HG03175 (cell line): ENCODE measurements at regions not wholly inside any gene's neighbourhood (a gene's known extent, or its start where the extent isn't known, plus 50 kb on each side); places are given as distances from the start of the nearest gene placed in this dataset.

Source experiments
- ATAC-seq: cut with Tn5 transposase; IDR thresholded peaks from one replicate; pipeline ENCODE4 v1.9.1; 2021; ENCODE audit warnings: mild to moderate bottlenecking, moderate library complexity; ENCODE audit not compliant: unreplicated experiment

- no peak for ATAC-seq
Observed at GRCh38 chr11:13062115-13062514, 53.0 kb downstream of the RASSF10 start.

- no peak for ATAC-seq
Observed at GRCh38 chr11:13064593-13064992, 55.5 kb downstream of the RASSF10 start.

DNA sequence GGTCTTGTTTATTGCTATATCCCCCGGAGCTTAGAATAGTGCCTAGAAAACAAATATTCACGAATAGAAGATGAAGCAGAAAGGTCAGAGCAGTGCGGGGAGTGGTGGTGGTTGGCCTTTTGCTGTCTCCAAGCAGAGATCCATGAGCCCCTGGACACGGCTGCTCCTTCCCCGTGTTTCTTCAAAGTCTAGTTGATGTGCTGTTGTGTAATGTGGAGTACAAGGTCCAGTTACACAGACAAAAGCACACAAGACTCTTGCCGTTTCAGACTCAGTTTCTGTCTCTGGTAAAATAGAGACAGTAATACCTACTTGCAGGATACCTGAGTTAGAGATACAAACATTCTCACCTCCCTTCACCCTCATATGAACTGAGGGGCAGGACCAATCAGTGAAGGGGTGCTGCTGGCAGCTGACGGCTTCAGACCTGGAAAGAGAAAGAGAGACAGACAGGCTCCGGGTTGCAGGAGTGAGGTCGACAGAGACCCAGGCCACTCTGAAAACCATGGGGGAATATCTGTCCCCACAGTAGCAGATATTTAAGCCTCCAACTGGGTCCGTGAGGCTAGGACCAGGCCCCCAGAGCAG lies 56.2 kb downstream of the RASSF10 start:
- no peak for ATAC-seq

- no peak for ATAC-seq
Observed at GRCh38 chr11:13068211-13068610, 59.1 kb downstream of the RASSF10 start.

GRCh38 chr11:13073119-13073981 lies 64.2 kb downstream of the RASSF10 start:
- no peak for ATAC-seq

DNA sequence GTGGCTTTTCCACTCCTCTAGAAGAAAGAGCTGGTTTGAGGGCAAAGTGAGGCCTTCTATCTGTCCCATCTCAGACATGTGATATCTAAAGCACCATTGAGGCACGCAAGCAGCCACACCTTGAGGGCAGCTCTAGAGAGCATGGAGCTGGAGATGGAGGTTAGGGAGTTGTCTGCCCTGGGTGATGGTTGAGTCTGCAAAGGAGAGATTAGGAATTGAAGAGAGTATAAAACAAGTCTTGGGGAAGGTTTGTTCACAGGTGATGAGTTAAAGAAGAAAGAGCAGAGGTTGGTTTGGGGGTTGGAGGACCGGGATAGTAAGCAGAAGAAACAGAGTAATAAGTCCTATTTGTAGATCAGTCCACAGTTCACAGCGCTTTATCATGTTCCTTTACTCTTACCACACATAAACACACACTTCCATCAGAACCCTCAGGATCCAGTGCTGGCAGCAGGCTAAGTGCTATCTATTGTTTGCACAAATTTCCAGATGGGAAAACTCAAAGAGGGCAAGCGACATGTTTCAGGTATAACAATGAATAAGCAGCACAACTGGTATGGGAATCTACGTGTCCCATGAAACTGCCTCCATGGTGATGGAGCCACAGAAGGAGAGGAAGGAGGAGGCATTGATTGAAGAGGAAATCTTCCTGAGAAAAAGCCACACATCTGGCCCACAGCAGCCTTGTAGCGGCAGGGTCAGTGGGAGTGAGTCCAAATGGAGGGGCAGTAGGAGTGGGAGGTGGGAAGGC lies 65.8 kb downstream of the RASSF10 start:
- no peak for ATAC-seq

DNA sequence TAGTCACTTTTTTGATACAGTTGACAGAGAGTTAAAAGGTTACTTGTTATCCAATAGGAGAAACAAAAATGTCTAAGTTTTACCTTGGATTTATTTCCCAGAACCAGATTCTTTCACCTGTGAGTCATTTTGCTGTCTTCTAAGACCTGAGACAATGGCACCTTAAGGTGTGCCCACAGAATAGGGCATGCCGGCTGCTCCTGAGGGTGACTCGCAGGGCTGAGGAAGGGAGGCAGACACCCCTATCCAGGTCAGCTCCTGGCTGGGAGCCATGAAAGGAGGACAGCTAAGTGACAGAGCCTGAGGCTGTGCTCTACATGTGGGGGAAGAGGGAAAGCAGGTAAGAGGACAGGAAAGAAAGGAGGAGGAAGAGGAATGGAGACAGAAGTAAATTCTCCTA lies 67.8 kb downstream of the RASSF10 start:
- no peak for ATAC-seq

DNA sequence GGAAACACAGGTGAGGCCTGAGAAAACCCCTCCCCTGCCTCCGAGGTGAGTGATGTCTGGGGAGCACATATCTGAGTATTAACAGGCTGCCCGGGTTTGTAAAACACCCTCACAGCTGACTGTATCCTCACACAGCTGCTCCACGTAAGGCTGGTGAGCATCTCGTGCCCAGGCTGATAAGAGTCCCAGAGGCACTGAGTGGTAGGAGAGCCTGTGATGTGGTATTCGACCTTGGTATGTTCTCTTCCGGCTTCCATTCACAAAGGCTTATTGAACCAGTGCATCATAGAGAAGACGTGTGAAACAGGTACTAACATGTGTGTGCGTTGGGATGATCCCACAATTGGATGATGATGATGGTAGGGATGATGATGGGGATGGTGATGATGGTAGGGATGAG lies 71.7 kb downstream of the RASSF10 start:
- no peak for ATAC-seq

DNA sequence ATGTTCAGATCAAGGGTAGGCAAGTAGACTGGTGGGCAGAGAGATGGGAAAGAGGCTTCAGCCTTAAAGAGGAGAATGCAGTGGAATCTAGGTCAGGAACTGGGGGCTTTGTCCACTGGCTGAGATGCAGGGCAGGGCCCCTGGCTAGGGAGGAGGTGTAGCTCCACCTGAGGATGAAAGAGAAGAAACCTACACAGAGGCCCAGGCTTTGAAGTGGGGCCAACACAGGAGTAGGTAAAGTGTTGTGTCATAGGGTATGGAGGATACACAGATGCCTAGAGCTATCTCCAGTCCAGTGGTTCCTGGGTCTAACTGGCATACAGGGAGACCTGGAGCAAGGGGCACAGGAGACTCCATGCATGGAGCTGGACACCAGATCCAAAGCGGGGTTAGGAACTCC lies 73.5 kb downstream of the RASSF10 start:
- no peak for ATAC-seq

GRCh38 chr11:13090228-13090708 lies 81.2 kb downstream of the RASSF10 start:
- ATAC-seq = no peak

GRCh38 chr11:13091373-13091772 lies 82.3 kb downstream of the RASSF10 start:
- no peak for ATAC-seq

- ATAC-seq = no peak
Observed at GRCh38 chr11:13091804-13092203, 82.7 kb downstream of the RASSF10 start.

- no peak for ATAC-seq
Observed at GRCh38 chr11:13094930-13095687, 86.0 kb downstream of the RASSF10 start.

DNA sequence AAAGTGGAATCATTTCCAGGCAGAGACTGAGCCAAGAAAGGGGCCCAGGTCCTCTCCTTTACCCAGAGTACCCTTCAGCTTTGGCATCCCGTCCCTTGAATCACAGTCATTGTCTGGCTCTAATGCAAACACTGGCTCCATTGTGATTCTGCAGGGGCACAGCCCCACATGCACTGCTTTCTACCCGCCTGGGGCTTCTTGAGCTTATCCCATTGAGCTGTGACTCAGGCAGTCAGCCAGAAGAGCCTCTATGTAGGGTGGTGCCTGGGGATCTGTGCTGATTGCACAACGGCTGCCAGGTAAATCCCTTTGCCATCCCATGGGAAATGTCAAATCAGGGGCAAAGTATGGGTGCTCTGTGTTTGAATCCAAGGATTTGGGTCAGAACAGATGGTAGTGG lies 88.9 kb downstream of the RASSF10 start:
- no peak for ATAC-seq

DNA sequence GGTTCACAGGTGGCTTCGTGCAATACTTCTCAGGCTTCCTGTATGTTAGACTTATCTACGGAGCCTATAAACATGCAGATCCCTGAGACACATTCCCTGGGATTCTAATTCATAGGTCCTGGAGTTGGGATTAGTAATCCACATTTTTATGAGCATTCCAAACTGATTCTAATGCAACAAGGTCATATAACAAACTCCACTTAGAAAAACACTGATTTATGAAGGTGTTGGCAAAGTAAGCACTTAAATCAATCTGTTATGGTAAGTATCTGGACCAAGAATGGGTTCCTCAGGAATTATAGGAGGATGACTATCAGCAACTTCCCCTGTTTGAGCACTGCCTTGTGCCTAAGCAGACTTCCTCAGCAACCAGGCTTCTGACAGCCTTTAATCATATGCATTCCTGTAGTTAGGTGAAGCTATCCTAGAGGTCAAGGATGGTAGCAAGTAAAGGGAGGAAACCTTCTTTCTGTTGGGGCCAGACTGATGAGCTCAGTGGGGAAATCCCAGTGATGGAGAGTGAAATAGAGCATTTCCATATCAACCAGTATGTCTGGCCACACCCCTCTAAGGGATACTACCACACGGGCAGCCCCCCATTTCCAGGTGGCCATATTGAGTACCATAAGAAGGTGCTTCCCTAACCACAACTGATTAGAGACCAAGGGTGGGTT lies 89.6 kb downstream of the RASSF10 start:
- no peak for ATAC-seq

DNA sequence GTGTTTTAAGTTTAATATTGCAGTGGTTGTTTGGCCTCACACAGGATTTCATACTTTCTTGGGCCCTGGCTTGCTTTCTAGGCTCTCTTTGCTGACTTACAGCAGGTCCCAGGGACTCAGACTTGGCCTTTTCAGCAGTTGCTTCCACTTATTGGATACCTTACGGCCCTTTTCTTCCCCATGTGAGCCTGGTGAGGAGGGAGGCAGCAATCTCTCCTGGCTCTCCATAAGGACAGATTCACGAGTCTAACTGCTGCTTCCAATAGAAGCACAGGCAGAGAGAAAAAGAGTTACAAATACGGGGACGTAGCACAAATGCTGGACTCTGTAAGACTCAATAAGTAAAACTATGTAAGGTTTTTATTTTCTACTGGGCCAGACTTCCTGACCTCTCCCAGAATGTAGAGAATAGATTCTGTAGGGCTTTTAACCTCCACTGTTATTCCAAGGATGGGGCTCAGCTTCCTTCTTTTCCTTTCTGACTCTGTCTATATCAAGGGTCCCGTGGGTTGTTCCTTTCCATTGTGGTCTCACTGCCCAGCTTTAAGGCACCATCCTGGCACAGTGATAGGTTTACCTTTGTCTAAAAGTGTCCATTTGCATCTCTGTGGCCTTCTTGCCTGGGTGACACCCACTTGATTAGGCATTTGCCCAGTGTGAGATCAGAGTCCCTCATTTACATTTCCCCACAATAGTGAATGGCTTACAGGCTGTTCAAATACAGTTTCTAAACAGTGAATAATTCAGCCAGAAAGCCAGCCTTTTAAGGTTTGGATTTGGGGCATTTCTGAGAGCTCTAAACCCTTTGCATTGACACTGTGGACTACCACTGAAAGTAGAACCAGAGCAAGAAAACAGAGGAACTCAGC lies 92.8 kb downstream of the RASSF10 start:
- no peak for ATAC-seq

- ATAC-seq = no peak
Observed at GRCh38 chr11:13102513-13102840, 93.4 kb downstream of the RASSF10 start.

DNA sequence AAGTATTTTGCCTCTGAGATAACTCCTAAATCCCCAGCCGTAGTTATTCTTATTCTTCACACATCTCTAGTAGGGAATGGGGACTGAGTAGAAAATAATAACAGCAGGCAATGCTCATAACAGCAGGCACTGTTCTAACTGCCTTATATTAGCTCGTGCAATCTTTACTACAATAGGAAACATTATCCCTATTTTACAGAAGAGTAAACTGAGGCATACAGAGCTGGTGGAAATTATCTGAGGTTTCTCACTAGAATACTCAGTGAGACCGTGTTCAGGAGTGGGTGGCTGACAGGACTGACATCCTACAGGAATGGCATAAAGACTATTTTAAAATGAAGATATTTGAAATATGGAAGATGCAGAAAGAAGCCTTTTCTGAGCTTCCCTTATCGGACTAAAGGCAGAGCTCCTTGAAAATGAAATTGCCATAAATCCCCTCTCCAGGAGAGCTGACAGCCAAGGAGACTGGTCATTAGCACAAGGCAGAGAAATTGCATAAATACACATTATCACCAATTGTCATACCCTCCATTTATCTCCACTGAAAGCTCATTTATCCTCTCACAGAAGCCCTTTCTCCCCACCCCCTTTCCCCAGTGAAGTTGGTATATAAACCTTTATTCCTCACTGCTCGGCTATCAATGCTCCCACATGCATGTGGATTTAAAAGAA lies 93.9 kb downstream of the RASSF10 start:
- no peak for ATAC-seq

DNA sequence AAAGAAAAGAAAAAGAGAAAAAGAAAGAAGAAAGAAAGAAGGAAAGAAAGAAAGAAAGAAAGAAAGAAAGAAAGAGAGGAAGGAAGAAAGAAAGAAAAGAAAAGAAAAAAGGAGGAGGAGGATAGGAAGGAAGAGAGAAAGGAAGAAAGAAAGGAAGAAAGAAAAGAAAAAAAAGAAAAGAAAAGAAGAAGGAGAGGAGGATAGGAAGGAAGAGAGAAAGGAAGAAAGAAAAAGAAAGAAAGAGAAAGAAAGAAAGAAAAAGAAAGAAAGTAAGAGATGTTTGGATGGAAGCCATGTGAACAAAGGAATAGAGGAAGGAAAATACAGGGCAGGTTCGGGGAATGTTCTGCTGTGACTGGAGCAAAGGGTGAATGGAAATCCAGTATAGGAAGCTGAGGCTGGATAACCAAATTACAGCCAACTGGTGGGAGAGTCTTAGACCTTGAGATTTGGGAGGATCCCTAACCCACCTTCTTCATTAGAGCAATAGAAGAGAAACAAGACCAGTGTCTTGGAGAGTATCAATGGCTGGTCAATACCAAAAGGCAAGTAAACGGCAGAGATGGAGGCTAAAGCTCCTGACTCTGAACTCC lies 94.9 kb downstream of the RASSF10 start:
- no peak for ATAC-seq
